ENCODE measurements at regions not wholly inside any gene's neighbourhood (a gene's known extent, or its start where the extent isn't known, plus 50 kb on each side); places are given as distances from the start of the nearest gene placed in this dataset.
"Not testable (repeated sequence)": the region's sequence is repeated elsewhere in the genome, so short reads cannot be mapped to it uniquely, and the experiment has no call there.

DNA sequence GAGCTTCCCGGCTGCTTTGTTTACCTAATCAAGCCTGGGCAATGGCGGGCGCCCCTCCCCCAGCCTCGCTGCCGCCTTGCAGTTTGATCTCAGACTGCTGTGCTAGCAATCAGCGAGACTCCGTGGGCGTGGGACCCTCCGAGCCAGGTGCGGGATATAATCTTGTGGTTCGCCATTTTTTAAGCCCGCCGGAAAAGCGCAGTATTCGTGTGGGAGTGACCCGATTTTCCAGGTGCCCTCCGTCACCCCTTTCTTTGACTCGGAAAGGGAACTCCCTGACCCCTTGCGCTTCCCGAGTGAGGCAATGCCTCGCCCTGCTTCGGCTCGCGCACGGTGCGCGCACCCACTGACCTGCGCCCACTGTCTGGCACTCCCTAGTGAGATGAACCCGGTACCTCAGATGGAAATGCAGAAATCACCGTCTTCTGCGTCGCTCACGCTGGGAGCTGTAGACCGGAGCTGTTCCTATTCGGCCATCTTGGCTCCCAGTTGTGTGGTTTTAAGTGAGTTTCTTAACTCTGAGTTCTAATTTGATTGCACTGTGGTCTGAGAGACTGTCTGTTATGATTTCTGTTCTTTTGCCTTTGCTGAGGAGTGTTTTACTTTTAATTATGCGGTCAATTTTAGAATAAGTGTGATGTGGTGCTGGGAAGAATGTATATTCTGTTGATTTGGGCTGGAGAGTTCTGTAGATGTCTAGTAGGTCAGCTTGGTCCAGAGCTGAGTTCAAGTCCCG, 71.9 kb downstream of the ADCYAP1 start:
- H4K8ac ChIP-seq (ENCODE audit: low read depth, low read length); H3K27ac ChIP-seq (replicated peaks; ENCODE audit: low read length); H3K23ac ChIP-seq (ENCODE audit: low read depth, low read length, poor library complexity); H3K4ac ChIP-seq (ENCODE audit: low read length); H3K36me3 ChIP-seq (replicated peaks in 1 of 2; ENCODE audit: control insufficient read depth in 2 of 2, insufficient read depth in 2 of 2, low read length in 2 of 2); H3K18ac ChIP-seq (ENCODE audit: low read length); H3K4me1 ChIP-seq (ENCODE audit: control insufficient read depth in 2 of 2, insufficient read depth in 1 of 2, low read depth in 1 of 2, low read length in 2 of 2); H3K27me3 ChIP-seq (ENCODE audit: control insufficient read depth in 3 of 3, insufficient read depth in 3 of 3, low read depth in 1 of 3, low read length in 3 of 3); H3K9me3 ChIP-seq (replicated peaks in 1 of 2; ENCODE audit: control insufficient read depth in 2 of 2, insufficient read depth in 1 of 2, low read depth in 1 of 2, low read length in 2 of 2); DNase-seq (ENCODE audit: low spot score); H2AK5ac ChIP-seq (ENCODE audit: low read depth, low read length); H2AFZ ChIP-seq (ENCODE audit: low read length); H2BK12ac ChIP-seq (ENCODE audit: low read length); H2BK120ac ChIP-seq (ENCODE audit: low read depth, low read length); H2BK15ac ChIP-seq (ENCODE audit: low read length); H2BK5ac ChIP-seq (ENCODE audit: low read length); H3K14ac ChIP-seq (ENCODE audit: low read length); H3K9ac ChIP-seq (ENCODE audit: low read depth, low read length, poor library complexity); H3K79me1 ChIP-seq (ENCODE audit: low read depth, low read length); H4K91ac ChIP-seq (ENCODE audit: low read depth, low read length, poor library complexity): not testable (repeated sequence)
- WGBS, 2 donors (ENCODE audit: extremely low coverage in 2 of 2, insufficient read length in 2 of 2, insufficient replicate concordance in 1 of 2), result no CpG with 5 or more reads among the region's 37 CpGs
- H3K4me2 ChIP-seq (ENCODE audit: insufficient read depth, low read length, poor library complexity, severe bottlenecking), result peak overlapping the region; percentile 11
- H3K4me3 ChIP-seq (ENCODE audit: low read length in 2 of 2), result peak overlapping the region in 1 of 2 donors; percentile 44

GRCh38 chr18:977327-977726, 72.7 kb downstream of the ADCYAP1 start:
- not testable (repeated sequence) for H3K79me1 ChIP-seq (ENCODE audit: low read depth, low read length); H3K4me1 ChIP-seq (ENCODE audit: control insufficient read depth in 2 of 2, insufficient read depth in 1 of 2, low read depth in 1 of 2, low read length in 2 of 2); H4K91ac ChIP-seq (ENCODE audit: low read depth, low read length, poor library complexity); H3K27ac ChIP-seq (replicated peaks; ENCODE audit: low read length); H3K27me3 ChIP-seq (ENCODE audit: control insufficient read depth in 3 of 3, insufficient read depth in 3 of 3, low read depth in 1 of 3, low read length in 3 of 3); H3K9ac ChIP-seq (ENCODE audit: low read depth, low read length, poor library complexity); H3K9me3 ChIP-seq (replicated peaks in 1 of 2; ENCODE audit: control insufficient read depth in 2 of 2, insufficient read depth in 1 of 2, low read depth in 1 of 2, low read length in 2 of 2); H2AK5ac ChIP-seq (ENCODE audit: low read depth, low read length); H2BK15ac ChIP-seq (ENCODE audit: low read length); H2AFZ ChIP-seq (ENCODE audit: low read length); DNase-seq (ENCODE audit: low spot score); H3K36me3 ChIP-seq (replicated peaks in 1 of 2; ENCODE audit: control insufficient read depth in 2 of 2, insufficient read depth in 2 of 2, low read length in 2 of 2); H3K18ac ChIP-seq (ENCODE audit: low read length); H2BK120ac ChIP-seq (ENCODE audit: low read depth, low read length); H3K14ac ChIP-seq (ENCODE audit: low read length); H2BK5ac ChIP-seq (ENCODE audit: low read length); H2BK12ac ChIP-seq (ENCODE audit: low read length); H4K8ac ChIP-seq (ENCODE audit: low read depth, low read length); H3K4me2 ChIP-seq (ENCODE audit: insufficient read depth, low read length, poor library complexity, severe bottlenecking); H3K23ac ChIP-seq (ENCODE audit: low read depth, low read length, poor library complexity); H3K4ac ChIP-seq (ENCODE audit: low read length)
- no CpG with 5 or more reads among the region's 1 CpG for WGBS, 2 donors (ENCODE audit: extremely low coverage in 2 of 2, insufficient read length in 2 of 2, insufficient replicate concordance in 1 of 2)
- H3K4me3 ChIP-seq (ENCODE audit: low read length in 2 of 2), result peak overlapping the region in 1 of 2 donors; percentile 44

- not testable (repeated sequence) for H2AFZ ChIP-seq (ENCODE audit: low read length); H4K91ac ChIP-seq (ENCODE audit: low read depth, low read length, poor library complexity); H3K36me3 ChIP-seq (replicated peaks in 1 of 2; ENCODE audit: control insufficient read depth in 2 of 2, insufficient read depth in 2 of 2, low read length in 2 of 2); H3K4ac ChIP-seq (ENCODE audit: low read length); H2AK5ac ChIP-seq (ENCODE audit: low read depth, low read length); H3K79me1 ChIP-seq (ENCODE audit: low read depth, low read length); H3K4me2 ChIP-seq (ENCODE audit: insufficient read depth, low read length, poor library complexity, severe bottlenecking); H3K18ac ChIP-seq (ENCODE audit: low read length); H2BK12ac ChIP-seq (ENCODE audit: low read length); H3K4me1 ChIP-seq (ENCODE audit: control insufficient read depth in 2 of 2, insufficient read depth in 1 of 2, low read depth in 1 of 2, low read length in 2 of 2); H3K27ac ChIP-seq (replicated peaks; ENCODE audit: low read length); H3K23ac ChIP-seq (ENCODE audit: low read depth, low read length, poor library complexity); H3K27me3 ChIP-seq (ENCODE audit: control insufficient read depth in 3 of 3, insufficient read depth in 3 of 3, low read depth in 1 of 3, low read length in 3 of 3); H3K9ac ChIP-seq (ENCODE audit: low read depth, low read length, poor library complexity); H2BK5ac ChIP-seq (ENCODE audit: low read length); H2BK15ac ChIP-seq (ENCODE audit: low read length); DNase-seq (ENCODE audit: low spot score); H2BK120ac ChIP-seq (ENCODE audit: low read depth, low read length); H3K9me3 ChIP-seq (replicated peaks in 1 of 2; ENCODE audit: control insufficient read depth in 2 of 2, insufficient read depth in 1 of 2, low read depth in 1 of 2, low read length in 2 of 2); H4K8ac ChIP-seq (ENCODE audit: low read depth, low read length); H3K14ac ChIP-seq (ENCODE audit: low read length)
- WGBS, 2 donors (ENCODE audit: extremely low coverage in 2 of 2, insufficient read length in 2 of 2, insufficient replicate concordance in 1 of 2), result no CpG with 5 or more reads among the region's 3 CpGs
- peak overlapping the region in 1 of 2 donors; percentile 12 for H3K4me3 ChIP-seq (ENCODE audit: low read length in 2 of 2)
These were observed 73.1 kb downstream of the ADCYAP1 start for GRCh38 chr18:977732-978131.

DNA sequence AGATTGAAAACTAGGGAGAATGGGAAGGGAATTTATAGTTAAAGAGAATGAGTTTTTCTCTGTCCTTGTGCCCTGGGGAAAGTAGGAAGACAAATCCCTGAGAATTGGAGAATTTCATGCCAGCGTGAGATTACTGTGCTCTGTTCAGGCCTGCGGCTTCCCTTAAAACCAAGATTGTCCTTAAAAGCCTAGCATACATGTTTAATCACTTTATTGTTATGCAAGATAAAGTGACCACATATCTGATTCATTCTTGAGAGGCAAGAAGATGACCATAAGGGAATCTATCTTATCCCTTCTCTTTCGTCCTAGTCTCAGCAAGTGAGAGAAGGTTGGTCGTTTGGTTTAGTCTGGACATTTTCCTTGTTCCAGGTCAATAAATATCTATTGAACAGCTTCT, 75.9 kb downstream of the ADCYAP1 start:
- H3K9me3 ChIP-seq (replicated peaks in 1 of 2; ENCODE audit: control insufficient read depth in 2 of 2, insufficient read depth in 1 of 2, low read depth in 1 of 2, low read length in 2 of 2), result no peaks in the 10 kb centered on the region
- no peaks in the 10 kb centered on the region for H3K79me1 ChIP-seq (ENCODE audit: low read depth, low read length)
- no peak for DNase-seq (ENCODE audit: low spot score)
- H3K4me1 ChIP-seq (ENCODE audit: control insufficient read depth in 2 of 2, insufficient read depth in 1 of 2, low read depth in 1 of 2, low read length in 2 of 2), result peaks cover 5% of the 10 kb centered on the region in 2 donors
- no peak overlapping the region for H2AFZ ChIP-seq (ENCODE audit: low read length)
- no peak overlapping the region for H3K14ac ChIP-seq (ENCODE audit: low read length)
- H3K4me3 ChIP-seq (ENCODE audit: low read length in 2 of 2), result no peak overlapping the region
- no peak overlapping the region for H4K8ac ChIP-seq (ENCODE audit: low read depth, low read length)
- no peak overlapping the region for H3K4ac ChIP-seq (ENCODE audit: low read length)
- no peak overlapping the region for H2AK5ac ChIP-seq (ENCODE audit: low read depth, low read length)
- H3K18ac ChIP-seq (ENCODE audit: low read length), result no peak overlapping the region
- H2BK15ac ChIP-seq (ENCODE audit: low read length), result no peak overlapping the region
- no peak overlapping the region for H2BK120ac ChIP-seq (ENCODE audit: low read depth, low read length)
- no peak overlapping the region for H4K91ac ChIP-seq (ENCODE audit: low read depth, low read length, poor library complexity)
- H2BK5ac ChIP-seq (ENCODE audit: low read length), result no peak overlapping the region
- no peaks in the 10 kb centered on the region for H3K36me3 ChIP-seq (replicated peaks in 1 of 2; ENCODE audit: control insufficient read depth in 2 of 2, insufficient read depth in 2 of 2, low read length in 2 of 2)
- no peak overlapping the region for H2BK12ac ChIP-seq (ENCODE audit: low read length)
- no peaks in the 10 kb centered on the region for H3K27me3 ChIP-seq (ENCODE audit: control insufficient read depth in 3 of 3, insufficient read depth in 3 of 3, low read depth in 1 of 3, low read length in 3 of 3)
- no peak overlapping the region for H3K4me2 ChIP-seq (ENCODE audit: insufficient read depth, low read length, poor library complexity, severe bottlenecking)
- no peak overlapping the region for H3K23ac ChIP-seq (ENCODE audit: low read depth, low read length, poor library complexity)
- no peak overlapping the region for H3K27ac ChIP-seq (replicated peaks; ENCODE audit: low read length)
- no CpG with 5 or more reads among the region's 4 CpGs for WGBS, 2 donors (ENCODE audit: extremely low coverage in 2 of 2, insufficient read length in 2 of 2, insufficient replicate concordance in 1 of 2)
- H3K9ac ChIP-seq (ENCODE audit: low read depth, low read length, poor library complexity), result no peak overlapping the region
